ENCODE measurements at regions not wholly inside any gene's neighbourhood (a gene's known extent, or its start where the extent isn't known, plus 50 kb on each side); places are given as distances from the start of the nearest gene placed in this dataset.

GRCh38 chr5:135266303-135266635, 132.8 kb downstream of the MACROH2A1 start:
- Histone ChIP-seq H3K27me3 (ENCODE audit: insufficient read depth, low read length) (no peaks in the 10 kb centered on the region), H3K4me3 (ENCODE audit: low read depth, low read length) (no peak overlapping the region), H2BK12ac (ENCODE audit: low read length) (no peak overlapping the region), H3K4me2 (ENCODE audit: low read length) (no peak overlapping the region), H3K79me2 (ENCODE audit: control insufficient read depth, insufficient read depth, low read length, poor library complexity) (no peaks in the 10 kb centered on the region), H3K79me1 (ENCODE audit: low read length) (peaks cover 5% of the 10 kb centered on the region), H3K4me1 (ENCODE audit: control insufficient read depth in 1 of 2, insufficient read depth in 2 of 2, low read length in 2 of 2) (peaks cover 0 to 2% of the 10 kb centered on the region in 2 experiments), H3K18ac (ENCODE audit: low read length) (no peak overlapping the region), H3K14ac (ENCODE audit: low read length) (no peak overlapping the region), H2BK120ac (ENCODE audit: insufficient read depth, low read length, poor library complexity) (no peak overlapping the region), H2BK5ac (ENCODE audit: low read depth, low read length, poor library complexity) (no peak overlapping the region), H4K91ac (ENCODE audit: low read depth, low read length) (no peak overlapping the region), H3K27ac (ENCODE audit: low read depth, low read length) (no peak overlapping the region), H4K12ac (ENCODE audit: low read depth, low read length) (no peak overlapping the region), H3K36me3 (ENCODE audit: control insufficient read depth in 1 of 2, insufficient read depth in 2 of 2, low read length in 2 of 2) (no peaks in the 10 kb centered on the region), H2AK5ac (ENCODE audit: low read length) (no peak overlapping the region), H3K9me3 (ENCODE audit: insufficient read depth, low read depth, low read length) (no peaks in the 10 kb centered on the region), H2AFZ (ENCODE audit: insufficient read depth, low read length, poor library complexity) (no peak overlapping the region), H3K9ac (ENCODE audit: low read length) (no peak overlapping the region), H3K23ac (ENCODE audit: low read length) (peak overlapping the region; percentile 47), H4K8ac (ENCODE audit: low read depth, low read length) (no peak overlapping the region), H3K4ac (ENCODE audit: low read depth, low read length) (no peak overlapping the region)
- WGBS (ENCODE audit: extremely low coverage, insufficient coverage, insufficient read length), result no CpG with 5 or more reads among the region's 6 CpGs
- no peak for DNase-seq

DNA sequence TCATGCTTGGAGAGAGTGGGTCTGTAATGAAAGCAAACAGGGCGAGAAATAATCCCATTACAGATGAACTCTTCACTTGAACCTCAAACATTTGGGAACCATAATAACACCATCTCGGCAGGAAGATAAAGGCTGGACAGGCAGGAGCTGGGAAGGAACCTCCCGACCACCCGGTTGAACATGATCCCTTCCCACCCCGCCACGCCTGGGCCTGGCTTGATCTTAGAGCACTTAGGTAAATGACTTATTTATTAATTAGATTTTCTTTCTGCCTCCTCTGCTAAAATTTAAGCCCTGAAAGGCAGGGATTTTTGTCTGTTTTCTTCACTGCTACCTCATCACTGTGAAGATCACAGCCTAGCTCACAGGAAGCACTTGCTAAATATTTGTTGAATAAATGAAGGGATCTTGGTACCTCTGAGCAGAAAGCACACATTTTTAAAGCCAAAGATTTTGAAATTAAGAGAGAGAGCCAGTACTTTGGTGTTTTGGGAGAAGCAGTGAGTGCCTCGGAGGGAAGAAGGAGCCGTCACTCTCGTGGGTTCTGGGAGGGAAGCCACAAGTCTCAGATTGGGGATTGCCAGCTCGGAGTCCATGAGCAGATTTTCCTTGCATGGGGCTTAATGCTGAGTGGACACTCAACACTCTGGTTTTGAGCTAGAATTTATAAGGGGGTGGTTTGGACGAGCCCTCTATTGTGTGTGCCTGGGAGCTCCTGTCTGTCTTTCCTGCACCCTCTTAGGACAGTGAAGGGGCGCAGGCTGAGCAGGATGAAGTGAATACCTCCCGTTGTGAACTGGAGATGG, 133.3 kb downstream of the MACROH2A1 start:
- Histone ChIP-seq H4K12ac (ENCODE audit: low read depth, low read length) (no peak overlapping the region), H2AFZ (ENCODE audit: insufficient read depth, low read length, poor library complexity) (no peak overlapping the region), H2BK120ac (ENCODE audit: insufficient read depth, low read length, poor library complexity) (no peak overlapping the region), H4K8ac (ENCODE audit: low read depth, low read length) (no peak overlapping the region), H3K4me2 (ENCODE audit: low read length) (no peak overlapping the region), H2BK12ac (ENCODE audit: low read length) (no peak overlapping the region), H3K9me3 (ENCODE audit: insufficient read depth, low read depth, low read length) (no peaks in the 10 kb centered on the region), H3K4ac (ENCODE audit: low read depth, low read length) (no peak overlapping the region), H4K91ac (ENCODE audit: low read depth, low read length) (no peak overlapping the region), H3K4me1 (ENCODE audit: control insufficient read depth in 1 of 2, insufficient read depth in 2 of 2, low read length in 2 of 2) (peaks cover 0 to 2% of the 10 kb centered on the region in 2 experiments), H3K79me1 (ENCODE audit: low read length) (peaks cover 5% of the 10 kb centered on the region), H3K4me3 (ENCODE audit: low read depth, low read length) (no peak overlapping the region), H3K18ac (ENCODE audit: low read length) (no peak overlapping the region), H2AK5ac (ENCODE audit: low read length) (no peak overlapping the region), H3K79me2 (ENCODE audit: control insufficient read depth, insufficient read depth, low read length, poor library complexity) (no peaks in the 10 kb centered on the region), H3K9ac (ENCODE audit: low read length) (no peak overlapping the region), H3K27me3 (ENCODE audit: insufficient read depth, low read length) (no peaks in the 10 kb centered on the region), H3K23ac (ENCODE audit: low read length) (peak overlapping the region; percentile 47), H3K27ac (ENCODE audit: low read depth, low read length) (no peak overlapping the region), H3K14ac (ENCODE audit: low read length) (no peak overlapping the region), H3K36me3 (ENCODE audit: control insufficient read depth in 1 of 2, insufficient read depth in 2 of 2, low read length in 2 of 2) (no peaks in the 10 kb centered on the region), H2BK5ac (ENCODE audit: low read depth, low read length, poor library complexity) (no peak overlapping the region)
- no CpG with 5 or more reads among the region's 13 CpGs for WGBS (ENCODE audit: extremely low coverage, insufficient coverage, insufficient read length)
- DNase-seq, result no peak

DNA sequence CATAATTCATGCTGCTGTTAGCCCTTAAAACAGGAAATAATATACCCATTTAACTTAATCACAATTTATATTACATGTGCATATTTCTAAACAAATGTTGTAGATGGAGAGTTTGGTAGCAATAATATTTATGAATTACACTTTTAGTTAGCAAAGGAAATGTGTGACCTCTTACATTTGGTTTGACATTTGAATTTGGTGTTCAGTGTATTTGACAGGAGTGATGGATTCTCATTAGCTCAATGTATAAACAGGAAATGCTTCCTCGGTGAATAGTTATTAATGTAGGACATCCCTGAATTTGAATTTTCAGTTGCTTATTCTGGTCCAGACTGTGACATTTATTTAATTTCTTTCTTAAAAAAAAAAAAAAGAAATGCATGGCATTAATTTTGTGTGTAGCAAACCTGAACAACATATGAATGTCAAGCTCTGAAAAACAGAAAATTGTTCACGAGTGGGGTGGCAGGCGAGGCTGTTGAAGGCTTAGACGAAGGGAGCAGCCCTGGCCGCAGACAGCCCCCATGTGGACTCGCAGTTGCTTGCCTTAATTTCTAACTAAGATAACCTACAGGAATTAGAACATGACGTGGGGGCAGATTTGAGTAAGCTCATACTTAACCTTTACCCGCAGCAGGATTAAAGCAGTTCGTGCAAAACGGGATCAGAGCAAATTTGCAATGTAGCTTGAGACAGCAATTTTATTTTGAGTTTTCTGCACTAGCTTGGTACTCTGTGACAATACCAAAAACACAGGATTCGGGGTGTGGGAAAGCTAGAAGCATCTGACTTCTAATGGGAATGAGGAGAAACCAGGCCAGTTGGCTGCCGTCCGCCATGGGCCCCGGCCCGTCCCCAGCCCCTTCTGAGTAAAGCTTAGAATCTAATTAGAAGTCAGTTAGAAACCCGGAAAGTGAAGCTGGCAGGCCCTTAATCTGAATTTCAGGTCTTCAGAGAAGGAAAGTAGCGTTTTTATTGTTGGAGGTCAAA, 134.3 kb downstream of the MACROH2A1 start:
- Histone ChIP-seq H2BK12ac (ENCODE audit: low read length) (no peak overlapping the region), H3K27ac (ENCODE audit: low read depth, low read length) (no peak overlapping the region), H3K79me2 (ENCODE audit: control insufficient read depth, insufficient read depth, low read length, poor library complexity) (no peaks in the 10 kb centered on the region), H2BK5ac (ENCODE audit: low read depth, low read length, poor library complexity) (no peak overlapping the region), H3K9me3 (ENCODE audit: insufficient read depth, low read depth, low read length) (no peaks in the 10 kb centered on the region), H4K12ac (ENCODE audit: low read depth, low read length) (no peak overlapping the region), H2BK120ac (ENCODE audit: insufficient read depth, low read length, poor library complexity) (no peak overlapping the region), H3K36me3 (ENCODE audit: control insufficient read depth in 1 of 2, insufficient read depth in 2 of 2, low read length in 2 of 2) (no peaks in the 10 kb centered on the region), H3K23ac (ENCODE audit: low read length) (no peak overlapping the region), H3K27me3 (ENCODE audit: insufficient read depth, low read length) (no peaks in the 10 kb centered on the region), H3K18ac (ENCODE audit: low read length) (no peak overlapping the region), H4K8ac (ENCODE audit: low read depth, low read length) (no peak overlapping the region), H3K9ac (ENCODE audit: low read length) (no peak overlapping the region), H3K4me3 (ENCODE audit: low read depth, low read length) (no peak overlapping the region), H3K4me1 (ENCODE audit: control insufficient read depth in 1 of 2, insufficient read depth in 2 of 2, low read length in 2 of 2) (no peaks in the 10 kb centered on the region), H3K4me2 (ENCODE audit: low read length) (no peak overlapping the region), H2AFZ (ENCODE audit: insufficient read depth, low read length, poor library complexity) (no peak overlapping the region), H2AK5ac (ENCODE audit: low read length) (no peak overlapping the region), H3K14ac (ENCODE audit: low read length) (no peak overlapping the region), H4K91ac (ENCODE audit: low read depth, low read length) (no peak overlapping the region), H3K4ac (ENCODE audit: low read depth, low read length) (no peak overlapping the region), H3K79me1 (ENCODE audit: low read length) (no peaks in the 10 kb centered on the region)
- WGBS (ENCODE audit: extremely low coverage, insufficient coverage, insufficient read length), result no CpG with 5 or more reads among the region's 17 CpGs
- DNase-seq, result no peak

- no peak overlapping the region for H3K27ac ChIP-seq (ENCODE audit: low read depth, low read length)
- H4K8ac ChIP-seq (ENCODE audit: low read depth, low read length), result no peak overlapping the region
- no peaks in the 10 kb centered on the region for H3K27me3 ChIP-seq (ENCODE audit: insufficient read depth, low read length)
- no peak overlapping the region for H2AK5ac ChIP-seq (ENCODE audit: low read length)
- H3K23ac ChIP-seq (ENCODE audit: low read length), result no peak overlapping the region
- no peak overlapping the region for H4K91ac ChIP-seq (ENCODE audit: low read depth, low read length)
- no peaks in the 10 kb centered on the region for H3K79me2 ChIP-seq (ENCODE audit: control insufficient read depth, insufficient read depth, low read length, poor library complexity)
- no peak overlapping the region for H2BK120ac ChIP-seq (ENCODE audit: insufficient read depth, low read length, poor library complexity)
- no peak overlapping the region for H4K12ac ChIP-seq (ENCODE audit: low read depth, low read length)
- H3K4ac ChIP-seq (ENCODE audit: low read depth, low read length), result no peak overlapping the region
- H3K18ac ChIP-seq (ENCODE audit: low read length), result no peak overlapping the region
- no peak overlapping the region for H2AFZ ChIP-seq (ENCODE audit: insufficient read depth, low read length, poor library complexity)
- no peak overlapping the region for H2BK5ac ChIP-seq (ENCODE audit: low read depth, low read length, poor library complexity)
- WGBS (ENCODE audit: extremely low coverage, insufficient coverage, insufficient read length), result no CpG with 5 or more reads among the region's 17 CpGs
- no peaks in the 10 kb centered on the region for H3K9me3 ChIP-seq (ENCODE audit: insufficient read depth, low read depth, low read length)
- H3K14ac ChIP-seq (ENCODE audit: low read length), result no peak overlapping the region
- no peak overlapping the region for H2BK12ac ChIP-seq (ENCODE audit: low read length)
- no peaks in the 10 kb centered on the region for H3K36me3 ChIP-seq (ENCODE audit: control insufficient read depth in 1 of 2, insufficient read depth in 2 of 2, low read length in 2 of 2)
- H3K79me1 ChIP-seq (ENCODE audit: low read length), result no peaks in the 10 kb centered on the region
- H3K4me1 ChIP-seq (ENCODE audit: control insufficient read depth in 1 of 2, insufficient read depth in 2 of 2, low read length in 2 of 2), result no peaks in the 10 kb centered on the region
- no peak overlapping the region for H3K4me2 ChIP-seq (ENCODE audit: low read length)
- no peak overlapping the region for H3K4me3 ChIP-seq (ENCODE audit: low read depth, low read length)
- DNase-seq, result peak; percentile 31 to 56
- H3K9ac ChIP-seq (ENCODE audit: low read length), result no peak overlapping the region
Observed at GRCh38 chr5:135263022-135263668, 135.9 kb downstream of the MACROH2A1 start.
